H1 (cell line): ENCODE measurements at regions not wholly inside any gene's neighbourhood (a gene's known extent, or its start where the extent isn't known, plus 50 kb on each side); places are given as distances from the start of the nearest gene placed in this dataset.
"Not testable (repeated sequence)": the region's sequence is repeated elsewhere in the genome, so short reads cannot be mapped to it uniquely, and the experiment has no call there.

Experiments used
- CTCF ChIA-PET: fragments of 300-600 bp; sonication (Branson Sonifier 250); formaldehyde crosslinking; loops from one replicate; lab custom pipeline; 2021; ENCODE audit not compliant: partially characterized antibody; lab: Charles Lee
- POLR2A ChIA-PET: fragments of 300-600 bp; sonication (Branson Sonifier 250); formaldehyde crosslinking; loops from one replicate; lab custom pipeline; 2021; ENCODE audit warnings: inconsistent platforms; ENCODE audit not compliant: partially characterized antibody; lab: Charles Lee
- DNase-seq, 2 experiments: peaks; one replicate each; pipeline versions ENCODE4 v3.0.0 to v3.0.0-alpha.2; 2010 to 2022; ENCODE audit warnings: low spot score in 2 of 2, low read depth in 1 of 2, mixed read lengths in 1 of 2
- FAIRE-seq: peaks from 2 replicates; lab custom pipeline; 2011; peaks lifted over from hg19 to GRCh38; lab: Jason Lieb, UNC
- H2AFZ ChIP-seq: 2 replicates; pipeline ENCODE4 v1.8.1; 2012; ENCODE audit warnings: low read length, inconsistent platforms
- H2AK5ac ChIP-seq: 2 replicates; pipeline ENCODE4 v1.6.1; 2013; ENCODE audit warnings: low read depth, low read length
- H2BK120ac ChIP-seq: replicated peaks from 2 replicates; pipeline ENCODE3; 2013; ENCODE audit warnings: low read depth, low read length, inconsistent platforms
- H2BK12ac ChIP-seq: 2 replicates; pipeline ENCODE4 v1.6.1; 2013; ENCODE audit warnings: low read depth, low read length
- H2BK15ac ChIP-seq: 2 replicates; pipeline ENCODE4 v1.6.1; 2013; ENCODE audit warnings: low read length
- H2BK20ac ChIP-seq: 2 replicates; pipeline ENCODE4 v1.6.1; 2013; ENCODE audit warnings: low read length
- H2BK5ac ChIP-seq: 2 replicates; pipeline ENCODE4 v1.6.1; 2013; ENCODE audit warnings: low read depth, low read length
- H3K14ac ChIP-seq: 2 replicates; pipeline ENCODE4 v1.6.1; 2013; ENCODE audit warnings: inconsistent platforms; ENCODE audit not compliant: insufficient read length
- H3K18ac ChIP-seq: 2 replicates; pipeline ENCODE4 v1.6.1; 2013; ENCODE audit warnings: low read length; ENCODE audit errors: extremely low read depth
- H3K23ac ChIP-seq: 2 replicates; pipeline ENCODE4 v1.6.1; 2013; ENCODE audit warnings: inconsistent platforms; ENCODE audit not compliant: insufficient read length
- H3K23me2 ChIP-seq: 2 replicates; pipeline ENCODE4 v1.6.1; 2013; ENCODE audit warnings: low read depth, low read length
- H3K27ac ChIP-seq: 2 replicates; pipeline ENCODE4 v1.6.1; 2011; ENCODE audit warnings: low read depth, low read length, inconsistent platforms
- H3K27me3 ChIP-seq, 4 experiments: replicated peaks in 1 of 4; 1 replicate in 1 of 4; 2 replicates in 3 of 4; pipeline versions ENCODE4 v1.6.1 to v1.8.1; 2011 to 2013; ENCODE audit warnings: low read length in 3 of 4, mild to moderate bottlenecking in 3 of 4, inconsistent platforms in 2 of 4, mixed read lengths in 2 of 4, moderate library complexity in 1 of 4; ENCODE audit not compliant: control insufficient read depth in 3 of 4, insufficient read depth in 3 of 4; ENCODE audit errors: extremely low read depth in 1 of 4
- H3K36me3 ChIP-seq, 4 experiments: 2 replicates each; pipeline versions ENCODE4 v1.6.1 to v1.8.1; 2011 to 2013; ENCODE audit warnings: mild to moderate bottlenecking in 4 of 4, low read length in 3 of 4, moderate library complexity in 2 of 4, control low read depth in 1 of 4, inconsistent platforms in 1 of 4; ENCODE audit not compliant: insufficient read depth in 4 of 4, control insufficient read depth in 2 of 4
- H3K4ac ChIP-seq: replicated peaks from 2 replicates; pipeline ENCODE3; 2013; ENCODE audit warnings: low read length, low read depth, mixed read lengths, inconsistent platforms; ENCODE audit not compliant: insufficient read length
- H3K4me1 ChIP-seq, 4 experiments: replicated peaks in 1 of 4; 1 replicate in 1 of 4; 2 replicates in 3 of 4; pipeline versions ENCODE4 v1.6.1 to v1.8.1; 2011 to 2013; ENCODE audit warnings: low read length in 3 of 4, inconsistent platforms in 2 of 4, mixed read lengths in 1 of 4; ENCODE audit not compliant: insufficient read depth in 4 of 4, control insufficient read depth in 3 of 4
- H3K4me2 ChIP-seq, 2 experiments: 2 replicates each; pipeline versions ENCODE4 v1.6.1 to v1.8.1; 2011 to 2013; ENCODE audit warnings: low read depth in 2 of 2, low read length in 2 of 2, control low read depth in 1 of 2, inconsistent platforms in 1 of 2, mild to moderate bottlenecking in 1 of 2; ENCODE audit not compliant: insufficient read depth in 1 of 2
- H3K4me3 ChIP-seq, 4 experiments: fragments of 200-600, 300-600 bp in 1 of 4; sonication (generic), shearing (Covaris generic), sonication (Bioruptor Twin) in 1 of 4; 2 replicates each; pipeline versions ENCODE4 v1.5.1 to v1.8.1; 2011 to 2016; ENCODE audit warnings: low read length in 4 of 4, low read depth in 3 of 4, control low read depth in 2 of 4, inconsistent platforms in 2 of 4, mild to moderate bottlenecking in 2 of 4, mixed read lengths in 1 of 4, moderate library complexity in 1 of 4; ENCODE audit not compliant: insufficient read depth in 2 of 4; ENCODE audit errors: extremely low read depth in 1 of 4
- H3K56ac ChIP-seq: replicated peaks from 2 replicates; pipeline ENCODE3; 2013; ENCODE audit warnings: low read depth, mild to moderate bottlenecking, mixed read lengths, low read length, inconsistent platforms; ENCODE audit not compliant: insufficient read length
- H3K79me1 ChIP-seq: 2 replicates; pipeline ENCODE4 v1.6.1; 2013; ENCODE audit warnings: low read depth, low read length, control low read depth
- H3K79me2 ChIP-seq, 2 experiments: 2 replicates each; pipeline versions ENCODE4 v1.6.1 to v1.8.1; 2012 to 2013; ENCODE audit warnings: low read length in 2 of 2, mild to moderate bottlenecking in 2 of 2, inconsistent platforms in 1 of 2; ENCODE audit not compliant: insufficient read depth in 2 of 2, control insufficient read depth in 1 of 2
- H3K9ac ChIP-seq, 4 experiments: replicated peaks in 1 of 4; 1 replicate in 1 of 4; 2 replicates in 3 of 4; pipeline versions ENCODE4 v1.6.1 to v1.8.1; 2011 to 2013; ENCODE audit warnings: low read depth in 3 of 4, low read length in 3 of 4, control low read depth in 2 of 4, mild to moderate bottlenecking in 2 of 4, moderate library complexity in 2 of 4, inconsistent platforms in 1 of 4; ENCODE audit errors: extremely low read depth in 1 of 4
- H3K9me3 ChIP-seq, 2 experiments: 2 replicates each; pipeline versions ENCODE4 v1.6.1 to v1.8.1; 2012 to 2013; ENCODE audit warnings: mild to moderate bottlenecking in 2 of 2, moderate library complexity in 2 of 2, control low read depth in 1 of 2, inconsistent platforms in 1 of 2, low read depth in 1 of 2, low read length in 1 of 2, mixed read lengths in 1 of 2; ENCODE audit not compliant: insufficient read depth in 2 of 2
- H4K20me1 ChIP-seq, 2 experiments: replicated peaks in 1 of 2; 2 replicates each; pipeline versions ENCODE3 to v1.8.1; 2011 to 2013; ENCODE audit warnings: inconsistent platforms in 2 of 2, low read length in 2 of 2, mild to moderate bottlenecking in 1 of 2; ENCODE audit not compliant: insufficient read depth in 2 of 2, control insufficient read depth in 1 of 2
- H4K5ac ChIP-seq: 2 replicates; pipeline ENCODE4 v1.6.1; 2013; ENCODE audit warnings: low read length, low read depth, mixed read lengths, inconsistent platforms; ENCODE audit not compliant: insufficient read length
- H4K8ac ChIP-seq: 2 replicates; pipeline ENCODE4 v1.8.0; 2013; ENCODE audit warnings: mild to moderate bottlenecking, moderate library complexity, low read length, inconsistent platforms; ENCODE audit not compliant: insufficient read depth; ENCODE audit errors: extremely low read depth
- H4K91ac ChIP-seq: replicated peaks from 2 replicates; pipeline ENCODE3; 2013; ENCODE audit warnings: low read length, mixed read lengths, inconsistent platforms; ENCODE audit not compliant: insufficient read length
- WGBS, 2 experiments: shearing (Covaris generic) in 1 of 2; methylation state at CpG; one replicate each; pipeline versions ENCODE4 v1.1.6 to v1.1.7; 2013 to 2015; ENCODE audit warnings: low lambda C conversion rate in 2 of 2, mixed read lengths in 2 of 2, inconsistent platforms in 1 of 2, low coverage in 1 of 2, missing lambda C conversion rate in 1 of 2; ENCODE audit not compliant: insufficient replicate concordance in 2 of 2, insufficient coverage in 1 of 2, insufficient read length in 1 of 2; ENCODE audit errors: extremely low coverage in 1 of 2, missing lambda C conversion rate in 1 of 2; 5-methylcytosine and 5-hydroxymethylcytosine counted together

- POLR2A ChIA-PET, H3K79me1 ChIP-seq, H3K36me3 ChIP-seq, H3K27ac ChIP-seq, H3K14ac ChIP-seq, H3K79me2 ChIP-seq, CTCF ChIA-PET, H3K9me3 ChIP-seq, H3K4me1 ChIP-seq, H3K23me2 ChIP-seq, H2BK12ac ChIP-seq, H3K4me2 ChIP-seq, H2BK5ac ChIP-seq, H2BK120ac ChIP-seq, H2BK20ac ChIP-seq, H3K18ac ChIP-seq, H2AFZ ChIP-seq, H3K4me3 ChIP-seq, DNase-seq, H3K27me3 ChIP-seq, H4K8ac ChIP-seq, H4K20me1 ChIP-seq, H2AK5ac ChIP-seq, H2BK15ac ChIP-seq, H4K91ac ChIP-seq, H3K56ac ChIP-seq, FAIRE-seq, H4K5ac ChIP-seq, H3K4ac ChIP-seq, H3K23ac ChIP-seq, H3K9ac ChIP-seq: not testable (repeated sequence)
- WGBS, 2 experiments = 97% methylated on average over 4 of the region's 4 CpGs; no CpG with 5 or more reads in 1 of the 2 experiments
Observed at GRCh38 chr1:185460723-185461122, 143.7 kb upstream of the IVNS1ABP start.
